ENCODE measurements at regions not wholly inside any gene's neighbourhood (a gene's known extent, or its start where the extent isn't known, plus 50 kb on each side); places are given as distances from the start of the nearest gene placed in this dataset.

- Mint-ChIP-seq H3K27me3 (ENCODE audit: unreplicated experiment) (no peaks in the 10 kb centered on the region), H3K27ac (ENCODE audit: unreplicated experiment) (no peak overlapping the region), H3K4me1 (ENCODE audit: low read depth, unreplicated experiment) (no peaks in the 10 kb centered on the region), H3K4me3 (ENCODE audit: unreplicated experiment) (no peak overlapping the region), H3K9me3 (ENCODE audit: unreplicated experiment) (no peaks in the 10 kb centered on the region), H3K36me3 (ENCODE audit: unreplicated experiment) (no peaks in the 10 kb centered on the region)
- TF ChIP-seq CTCF (IDR thresholded peaks at IDR 0.05; ENCODE audit: partially characterized antibody, unreplicated experiment), result no peak
- no peak for DNase-seq
Measured at GRCh38 chr2:114170070-114170469, 272.4 kb upstream of the DPP10 start.

GRCh38 chr2:114175507-114175906 lies 266.9 kb upstream of the DPP10 start:
- Mint-ChIP-seq H3K4me1 (ENCODE audit: low read depth, unreplicated experiment) (no peaks in the 10 kb centered on the region), H3K36me3 (ENCODE audit: unreplicated experiment) (no peaks in the 10 kb centered on the region), H3K9me3 (ENCODE audit: unreplicated experiment) (no peaks in the 10 kb centered on the region), H3K27ac (ENCODE audit: unreplicated experiment) (no peak overlapping the region), H3K4me3 (ENCODE audit: unreplicated experiment) (no peak overlapping the region), H3K27me3 (ENCODE audit: unreplicated experiment) (no peaks in the 10 kb centered on the region)
- TF ChIP-seq CTCF (IDR thresholded peaks at IDR 0.05; ENCODE audit: partially characterized antibody, unreplicated experiment), result no peak
- no peak for DNase-seq

DNA sequence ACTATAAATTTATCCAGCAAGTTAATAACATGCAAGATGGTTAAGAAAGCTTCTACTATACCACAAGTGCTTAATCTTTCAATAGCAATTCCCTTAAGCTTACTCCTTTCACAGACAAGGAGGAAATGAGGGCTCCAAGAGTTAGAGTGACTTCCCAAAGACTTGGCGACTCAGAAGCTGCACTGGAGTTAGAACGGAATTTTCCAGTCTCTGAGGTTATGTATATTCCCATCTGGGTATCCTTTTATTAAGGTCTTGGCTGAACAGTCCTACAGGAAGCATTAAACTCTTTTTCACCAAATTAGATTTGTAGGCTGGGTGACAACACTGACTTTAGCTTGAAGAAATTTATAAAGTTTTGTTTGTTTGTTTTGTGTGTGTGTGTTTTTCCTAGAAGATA lies 256.9 kb upstream of the DPP10 start:
- H3K36me3 Mint-ChIP-seq (ENCODE audit: unreplicated experiment), result no peaks in the 10 kb centered on the region
- H3K27ac Mint-ChIP-seq (ENCODE audit: unreplicated experiment), result no peak overlapping the region
- DNase-seq, result no peak
- H3K4me1 Mint-ChIP-seq (ENCODE audit: low read depth, unreplicated experiment), result no peaks in the 10 kb centered on the region
- peaks cover 2% of the 10 kb centered on the region for H3K27me3 Mint-ChIP-seq (ENCODE audit: unreplicated experiment)
- H3K9me3 Mint-ChIP-seq (ENCODE audit: unreplicated experiment), result no peaks in the 10 kb centered on the region
- no peak for TF ChIP-seq CTCF (IDR thresholded peaks at IDR 0.05; ENCODE audit: partially characterized antibody, unreplicated experiment)
- no peak overlapping the region for H3K4me3 Mint-ChIP-seq (ENCODE audit: unreplicated experiment)

DNA sequence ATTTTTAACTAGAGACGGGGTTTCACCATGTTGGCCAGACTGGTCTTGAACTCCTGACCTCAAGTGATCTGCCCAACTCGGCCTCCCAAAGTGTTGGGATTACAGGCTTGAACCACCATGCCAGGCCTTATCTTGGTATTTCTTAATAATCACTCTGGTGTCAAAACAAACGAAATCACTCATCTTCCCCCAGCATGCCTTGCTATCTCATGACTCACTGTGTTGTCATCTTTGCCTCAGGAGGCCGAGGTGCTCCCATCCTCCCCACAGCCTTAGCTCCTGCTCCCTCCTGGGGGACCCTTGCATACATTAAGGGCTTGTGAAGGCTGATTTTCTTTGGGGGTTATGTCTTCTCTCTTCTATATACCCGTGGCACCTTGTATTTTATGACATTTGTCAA lies 250.1 kb upstream of the DPP10 start:
- Mint-ChIP-seq H3K36me3 (ENCODE audit: unreplicated experiment) (no peaks in the 10 kb centered on the region), H3K27me3 (ENCODE audit: unreplicated experiment) (no peaks in the 10 kb centered on the region), H3K27ac (ENCODE audit: unreplicated experiment) (no peak overlapping the region), H3K4me1 (ENCODE audit: low read depth, unreplicated experiment) (no peaks in the 10 kb centered on the region), H3K9me3 (ENCODE audit: unreplicated experiment) (peaks cover 2% of the 10 kb centered on the region), H3K4me3 (ENCODE audit: unreplicated experiment) (no peak overlapping the region)
- TF ChIP-seq CTCF (IDR thresholded peaks at IDR 0.05; ENCODE audit: partially characterized antibody, unreplicated experiment), result no peak
- DNase-seq, result no peak

GRCh38 chr2:114201781-114202180 lies 240.7 kb upstream of the DPP10 start:
- Mint-ChIP-seq H3K4me1 (ENCODE audit: low read depth, unreplicated experiment) (no peaks in the 10 kb centered on the region), H3K4me3 (ENCODE audit: unreplicated experiment) (no peak overlapping the region), H3K27ac (ENCODE audit: unreplicated experiment) (no peak overlapping the region), H3K27me3 (ENCODE audit: unreplicated experiment) (no peaks in the 10 kb centered on the region), H3K9me3 (ENCODE audit: unreplicated experiment) (peaks cover 1% of the 10 kb centered on the region), H3K36me3 (ENCODE audit: unreplicated experiment) (no peaks in the 10 kb centered on the region)
- no peak for TF ChIP-seq CTCF (IDR thresholded peaks at IDR 0.05; ENCODE audit: partially characterized antibody, unreplicated experiment)
- no peak for DNase-seq

All from glutamatergic neuron (in vitro differentiated cells).